TTC549 (cell line): ENCODE measurements at regions not wholly inside any gene's neighbourhood (a gene's known extent, or its start where the extent isn't known, plus 50 kb on each side); places are given as distances from the start of the nearest gene placed in this dataset.
A peak's percentile ranks its signal among the peaks of the same experiment; 100 is the strongest.

Source experiments
- FAIRE-seq: peaks from 2 replicates; lab custom pipeline; 2012; peaks lifted over from hg19 to GRCh38; lab: Jason Lieb, UNC

DNA sequence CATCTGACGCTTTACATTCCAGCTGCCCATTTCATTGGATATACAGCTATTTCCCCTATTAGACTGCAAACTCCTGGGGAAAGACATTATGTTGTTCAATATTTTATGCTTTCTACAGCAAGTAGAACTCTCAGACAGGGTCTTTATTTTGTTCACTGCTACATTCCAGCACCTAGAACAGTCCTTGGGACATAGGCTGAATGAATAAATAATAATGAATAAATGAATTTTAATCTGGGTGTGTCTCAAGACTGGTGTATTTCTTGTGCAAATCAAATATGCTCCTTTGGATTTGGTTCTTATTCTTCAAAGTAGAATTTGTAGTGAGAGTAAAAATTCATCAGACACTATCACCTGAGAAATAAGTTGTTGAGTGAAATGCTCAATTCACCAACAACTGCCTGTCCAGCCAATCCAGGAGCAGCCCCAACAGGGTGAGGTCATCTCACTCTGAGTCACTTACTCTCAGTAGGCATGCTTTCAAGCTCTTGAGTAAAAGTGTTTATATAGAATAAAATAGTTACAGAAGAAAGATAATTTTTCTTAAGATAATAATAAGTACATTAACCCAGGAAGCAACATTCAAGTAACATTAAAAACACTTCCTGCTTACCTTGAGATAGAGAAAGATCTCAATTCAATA is 287.5 kb upstream of the NPVF start:
- FAIRE-seq: no peak

DNA sequence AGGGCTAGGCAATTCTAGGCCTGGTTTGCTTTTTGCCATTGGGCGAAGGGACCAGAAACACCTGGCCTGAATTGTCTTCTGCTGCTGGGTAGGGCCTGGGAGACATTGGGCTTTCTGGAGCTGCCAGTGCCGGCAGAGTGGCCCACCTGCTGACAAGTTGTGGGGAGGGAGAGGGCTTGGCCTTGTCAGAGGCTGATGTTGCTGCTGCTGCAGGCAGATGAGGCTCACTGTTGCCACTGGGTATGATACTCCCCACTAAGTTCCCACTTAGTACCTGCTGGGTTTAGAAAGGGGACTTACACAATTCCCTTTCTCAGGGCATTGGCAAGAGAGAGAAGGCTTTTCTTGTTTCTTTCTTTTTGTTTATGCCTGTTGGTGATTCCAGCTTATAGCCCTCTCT is 289.6 kb upstream of the NPVF start:
- FAIRE-seq: no peak

DNA sequence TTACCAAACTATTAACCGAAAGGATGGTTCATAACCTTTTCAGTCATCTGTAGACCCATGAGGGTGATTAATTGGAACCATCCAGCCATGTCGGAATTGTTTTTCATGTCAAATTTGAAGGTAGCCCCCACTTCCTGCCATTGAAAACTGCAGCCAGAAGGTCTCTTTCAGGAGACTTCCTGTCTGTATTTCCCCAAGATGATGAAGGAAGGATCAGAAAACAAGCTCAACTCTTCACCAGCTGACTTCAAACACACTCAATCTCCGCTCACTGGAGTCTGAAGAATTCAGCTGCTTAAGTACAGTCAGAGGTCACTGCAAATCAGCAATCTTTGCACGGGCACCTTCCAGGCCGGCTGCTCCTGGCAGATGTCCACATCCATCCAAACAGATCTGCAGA is 291.7 kb upstream of the NPVF start:
- FAIRE-seq: no peak

DNA sequence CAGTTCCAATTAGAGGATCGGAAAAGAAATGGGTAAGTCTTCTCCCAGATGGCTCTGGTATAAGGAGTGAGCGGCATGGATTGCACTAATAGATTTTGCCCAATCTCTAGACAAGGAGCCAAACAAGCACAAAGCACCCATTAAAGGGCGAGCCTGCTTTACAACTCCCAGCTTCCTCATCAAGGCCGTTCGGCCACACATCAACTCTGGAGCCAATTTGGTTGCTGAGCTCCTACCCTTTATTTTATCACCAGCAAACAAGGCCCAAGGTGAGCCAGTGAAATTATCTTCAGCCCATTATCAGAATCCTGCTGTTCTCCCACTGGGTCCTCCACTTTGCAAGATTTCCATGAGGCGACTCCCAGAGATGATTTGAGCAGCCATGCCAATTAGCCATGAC is 292.2 kb upstream of the NPVF start:
- FAIRE-seq: no peak

DNA sequence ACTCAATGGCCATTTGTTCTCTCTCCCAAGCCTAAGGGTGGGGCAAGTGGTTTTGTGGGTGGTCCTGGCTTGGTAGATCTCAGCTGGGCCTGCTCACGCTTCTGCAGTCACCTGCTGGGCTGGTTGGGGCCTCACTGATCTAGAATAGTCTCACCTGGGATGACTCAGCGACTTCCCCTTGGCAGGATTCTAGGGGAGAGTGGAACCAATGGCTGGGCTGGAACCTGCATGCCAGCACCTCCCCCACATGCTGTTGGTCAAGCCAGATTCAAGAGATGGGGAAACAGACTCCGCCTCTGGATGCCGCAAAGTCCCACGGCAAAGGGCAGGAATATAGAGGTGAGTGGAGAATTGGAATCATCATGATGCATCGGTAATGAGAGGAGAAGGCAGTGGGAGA is 292.9 kb upstream of the NPVF start:
- FAIRE-seq: no peak

DNA sequence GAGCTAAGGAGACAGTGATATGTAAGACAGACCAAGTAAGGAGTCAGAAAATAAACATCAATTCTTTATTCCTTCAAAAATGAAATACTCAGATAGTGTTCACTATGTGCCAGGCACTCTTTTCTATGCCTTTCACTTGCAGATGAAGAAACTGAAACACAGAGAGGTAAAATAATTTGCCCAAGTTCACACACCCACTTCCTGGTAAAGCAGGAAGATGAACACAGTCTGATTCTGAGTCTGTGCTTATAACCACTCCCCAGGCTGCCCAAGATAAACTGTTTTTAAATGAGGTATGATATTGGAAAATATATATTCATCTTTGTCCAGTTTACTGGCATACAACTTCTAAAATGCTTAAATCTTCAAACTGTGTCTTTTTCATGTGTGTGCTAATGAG is 294.4 kb upstream of the NPVF start:
- no peak for FAIRE-seq

DNA sequence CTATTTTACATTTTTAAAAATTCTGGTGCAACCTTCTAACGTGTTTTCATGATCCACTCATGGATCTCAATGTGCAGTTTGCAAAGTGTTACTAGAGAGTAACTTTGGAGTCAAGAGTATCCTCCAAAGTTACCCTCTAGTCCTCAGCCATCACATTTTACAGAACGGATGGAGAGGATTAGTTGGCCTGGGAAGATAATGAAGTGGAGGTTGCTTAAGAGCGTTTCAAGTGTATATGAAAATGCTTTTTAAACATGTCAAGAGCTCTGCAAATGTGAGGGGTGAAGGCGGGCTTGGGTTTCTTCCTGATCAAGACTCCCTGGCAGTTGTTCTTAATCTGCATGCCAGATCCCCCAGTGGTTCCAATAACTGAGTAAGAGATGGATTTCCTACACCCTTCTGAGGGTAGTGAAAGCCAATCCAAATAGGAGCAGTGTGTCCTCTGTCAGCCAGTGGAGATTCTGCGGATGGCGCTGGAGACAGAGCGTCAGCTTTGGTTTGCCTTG is 299.4 kb upstream of the NPVF start:
- FAIRE-seq: no peak

DNA sequence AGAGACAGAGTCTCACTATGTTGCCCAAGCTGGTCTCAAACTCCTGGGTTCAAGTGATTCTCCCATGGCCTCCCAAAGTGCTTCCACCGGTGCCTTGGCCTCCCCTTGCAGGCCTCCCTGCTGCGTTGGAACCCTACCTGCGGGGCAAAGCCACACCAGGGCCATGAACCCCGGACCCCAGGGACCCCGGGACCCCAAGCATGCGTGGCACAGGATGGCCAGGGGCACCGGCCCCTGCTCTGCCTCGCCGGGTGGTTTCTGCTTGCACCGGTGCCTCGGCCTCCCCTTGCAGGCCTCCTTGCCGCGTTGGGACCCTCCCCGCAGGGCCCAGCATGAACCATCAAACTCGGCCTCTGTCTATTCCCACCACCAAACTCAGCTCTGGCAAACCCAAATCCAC is 301.0 kb upstream of the NPVF start:
- no peak for FAIRE-seq

DNA sequence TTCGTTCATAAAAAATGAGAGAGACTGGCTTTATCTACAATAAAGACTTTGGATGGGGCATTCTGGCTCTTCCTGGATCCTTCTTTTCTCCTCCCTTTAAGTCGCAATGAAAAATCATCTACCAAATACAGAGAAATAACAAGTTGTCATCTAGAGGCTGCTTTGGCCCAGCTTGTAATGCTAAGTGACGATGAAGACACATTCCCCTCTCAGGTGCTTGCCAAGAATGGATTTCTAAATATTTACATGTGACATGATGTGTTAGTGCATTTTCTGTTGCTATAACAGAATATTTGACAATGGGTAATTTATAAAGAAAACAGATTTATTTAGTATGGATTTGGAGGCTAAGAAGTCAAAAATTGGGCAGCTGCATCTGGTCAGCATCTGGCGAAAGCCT is 308.6 kb upstream of the NPVF start:
- FAIRE-seq: no peak

DNA sequence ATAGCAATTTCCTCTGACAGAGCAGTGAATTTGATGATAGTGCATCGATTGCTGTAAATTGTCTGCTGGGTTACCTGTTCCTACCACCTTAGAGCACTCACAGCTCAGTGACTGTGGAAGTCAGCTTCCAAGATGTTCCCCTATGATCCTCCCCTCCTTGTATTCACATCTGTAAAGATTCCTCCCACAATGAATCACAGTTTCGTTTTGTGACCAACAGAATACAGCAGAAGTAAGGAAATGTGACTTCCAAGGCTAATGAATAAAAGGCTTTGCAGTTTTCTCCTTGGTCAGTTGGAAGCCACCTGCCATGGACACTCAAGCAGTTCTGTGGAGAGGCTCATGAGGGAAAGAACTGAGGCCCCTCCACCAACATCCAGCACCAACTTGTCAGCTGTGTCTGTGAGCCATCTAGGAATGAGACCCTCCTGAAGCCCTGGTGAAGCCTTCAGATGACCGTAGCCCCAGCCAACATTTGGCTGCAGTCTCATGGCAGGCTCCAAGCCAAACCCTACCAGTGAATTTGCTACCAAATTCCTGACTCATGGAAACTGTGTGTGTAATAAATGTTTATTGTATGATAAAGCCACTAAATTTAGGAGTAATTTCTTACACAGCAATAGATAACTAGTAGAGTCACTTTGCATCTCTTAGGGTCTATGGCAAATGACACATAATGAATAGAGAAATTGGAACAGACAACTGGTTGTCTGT is 309.5 kb upstream of the NPVF start:
- FAIRE-seq: no peak

DNA sequence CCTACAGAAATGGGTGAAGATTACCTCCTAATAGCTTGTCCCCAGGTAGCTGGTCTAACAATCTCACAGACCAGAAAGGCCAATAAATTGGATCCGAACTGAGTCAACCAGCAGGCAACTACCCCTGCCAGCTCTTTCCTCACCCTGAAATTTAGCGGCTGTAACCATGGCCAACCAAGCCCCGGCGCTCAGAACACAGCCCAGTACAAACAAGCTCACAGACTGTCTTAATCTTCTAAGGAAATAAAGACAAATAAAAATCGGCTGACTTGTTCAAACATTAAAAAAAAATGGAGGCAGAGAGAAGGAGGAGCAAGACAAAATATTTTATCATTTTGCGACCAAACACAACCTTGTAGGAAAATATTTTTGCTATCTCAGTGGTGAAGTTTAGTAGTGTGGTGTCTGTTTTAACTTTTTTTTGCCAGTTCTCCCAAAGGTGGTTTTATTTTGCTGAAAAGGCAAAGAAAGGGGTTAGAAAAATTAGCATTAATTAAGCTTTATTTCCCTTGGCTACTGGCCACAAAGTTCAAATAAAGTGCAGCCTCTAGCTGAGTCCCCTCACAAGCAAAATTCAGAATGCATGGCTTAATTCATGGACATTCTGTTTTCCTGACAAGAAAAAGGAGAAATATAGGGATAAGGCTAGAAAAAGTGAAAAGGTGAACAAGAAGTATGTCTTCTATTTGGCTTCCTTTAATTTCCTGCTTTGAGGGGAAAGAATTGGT is 313.0 kb upstream of the NPVF start:
- no peak for FAIRE-seq

DNA sequence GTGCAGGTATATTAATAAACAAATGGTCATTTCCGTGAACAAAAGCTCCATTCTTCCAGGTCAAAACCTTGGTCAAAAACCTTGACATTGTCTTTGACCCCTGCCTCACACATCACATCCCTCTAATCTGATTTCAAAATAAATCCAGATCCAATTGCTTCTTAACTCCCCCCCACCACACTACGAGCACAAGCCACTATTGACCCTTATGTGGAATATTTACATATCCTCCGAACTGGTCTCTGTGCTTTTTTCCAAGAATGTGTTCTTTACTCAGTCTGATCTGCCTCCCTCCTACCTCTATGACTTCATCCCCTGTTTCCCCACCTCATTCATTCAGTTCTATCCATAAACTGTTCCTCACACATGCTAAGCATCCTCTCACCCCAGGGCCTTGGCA is 313.6 kb upstream of the NPVF start:
- no peak for FAIRE-seq

DNA sequence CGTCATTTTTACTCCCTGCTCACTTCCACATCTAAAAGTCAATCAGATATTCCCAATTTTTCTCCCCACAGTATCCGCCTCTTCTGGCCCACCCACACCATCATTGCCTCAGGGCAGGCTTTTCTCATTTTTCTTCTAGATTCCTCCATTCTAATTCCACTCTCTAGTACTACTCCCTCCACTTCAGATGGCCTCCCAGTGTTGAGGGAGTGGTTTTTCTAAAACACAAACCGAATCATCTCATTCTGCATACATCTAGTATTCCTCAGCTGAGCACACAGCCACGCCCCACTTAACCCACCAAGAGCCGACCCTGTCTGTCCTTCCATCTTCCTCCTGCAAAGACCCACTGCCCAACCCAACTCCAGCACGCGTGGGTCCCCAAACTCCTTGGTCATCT is 314.9 kb upstream of the NPVF start:
- no peak for FAIRE-seq

DNA sequence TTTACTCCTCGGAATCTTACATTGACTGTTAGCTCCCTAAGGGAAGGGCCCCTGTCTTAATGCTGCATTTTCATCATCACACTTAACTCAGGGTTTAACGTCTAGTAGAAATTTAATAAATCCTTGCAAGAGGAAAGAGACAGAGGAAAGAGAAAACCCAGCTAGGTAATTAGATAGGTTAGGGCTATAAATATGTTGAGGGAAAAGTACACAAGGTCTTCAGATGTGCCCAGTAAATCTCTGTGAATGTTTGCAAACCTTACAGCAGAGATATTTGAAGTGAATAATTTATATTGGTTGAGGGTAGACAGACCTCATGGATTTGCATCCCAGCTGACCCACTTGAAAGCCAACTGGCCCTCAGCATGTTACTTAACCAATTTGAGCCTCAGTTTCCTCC is 315.5 kb upstream of the NPVF start:
- FAIRE-seq: no peak

DNA sequence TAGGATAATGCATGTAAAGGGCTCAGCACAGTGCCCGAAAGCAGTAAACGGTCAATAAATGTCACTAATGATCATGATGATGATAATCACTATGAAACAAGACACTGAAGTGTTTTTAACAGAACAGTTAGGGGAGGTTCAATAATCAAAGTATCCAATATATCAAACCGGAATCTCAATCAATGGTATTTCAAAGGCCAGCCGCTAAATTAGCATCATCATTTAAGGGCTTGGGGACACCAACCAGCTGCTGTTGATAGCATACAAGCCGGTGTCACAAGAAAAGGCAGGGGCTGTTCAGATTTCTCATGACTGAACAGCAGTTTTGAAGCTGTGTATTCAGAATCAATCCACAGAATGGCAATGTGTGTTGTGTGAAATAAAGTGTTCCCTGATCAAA is 316.0 kb upstream of the NPVF start:
- no peak for FAIRE-seq

DNA sequence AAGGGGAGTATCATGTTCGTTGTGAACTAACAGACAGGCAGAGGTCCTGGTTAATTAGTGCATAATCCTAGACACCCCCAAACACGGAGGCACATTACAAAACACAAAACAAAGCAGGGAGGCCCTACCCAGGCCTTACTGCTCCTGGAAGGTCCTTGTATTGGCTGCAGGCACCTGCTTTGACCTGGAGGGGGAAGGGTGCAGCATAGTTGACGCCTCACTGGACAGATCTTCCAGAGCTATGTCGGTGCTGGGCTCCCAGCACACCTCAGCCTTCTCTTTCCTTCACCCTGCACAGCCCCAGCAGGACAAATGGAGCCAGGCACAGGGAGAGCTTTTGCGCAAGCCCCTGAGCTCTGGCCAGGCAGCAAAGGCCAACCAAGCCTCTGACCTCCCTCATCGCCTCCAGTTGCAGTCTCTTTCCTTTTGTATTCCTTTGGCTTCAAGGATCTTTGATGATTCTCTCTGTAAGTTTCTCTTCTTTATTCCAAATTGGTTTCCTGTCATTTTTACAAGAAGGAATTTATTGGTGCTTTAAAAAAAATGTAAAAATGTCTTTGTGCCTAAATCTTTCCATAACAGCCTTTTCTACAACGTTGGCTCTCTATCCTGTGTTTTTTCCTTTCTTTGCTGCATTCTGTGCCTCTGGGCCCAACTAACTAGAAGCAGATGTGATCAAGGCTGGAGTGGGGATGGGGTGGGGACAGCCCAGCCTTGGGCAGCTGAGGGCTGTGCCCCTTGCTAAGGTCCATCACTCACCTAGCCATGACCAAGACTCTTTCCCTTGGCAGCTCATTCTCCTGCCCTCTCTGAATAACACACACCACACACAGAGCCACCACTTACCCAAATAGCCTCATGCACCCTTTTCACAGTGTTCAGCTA is 317.1 kb upstream of the NPVF start:
- FAIRE-seq: no peak

DNA sequence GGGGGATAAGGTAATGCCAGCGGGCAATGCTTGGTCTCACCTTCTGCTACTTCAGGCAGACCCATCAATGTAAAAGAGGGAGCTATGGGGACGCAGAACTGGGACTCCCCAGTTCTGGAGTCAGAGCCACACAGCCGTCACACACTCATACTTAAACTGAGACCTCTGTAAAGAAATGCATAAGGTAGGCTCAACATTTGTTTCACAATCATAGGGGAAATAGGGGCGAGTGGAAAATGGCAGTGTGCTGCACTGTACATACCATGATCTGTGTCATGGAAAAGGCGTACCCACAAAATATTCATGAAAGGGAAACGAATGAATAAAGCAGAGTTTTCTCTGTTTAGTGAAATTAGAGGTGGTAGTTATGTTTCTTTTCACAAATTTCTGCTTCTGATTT is 318.0 kb upstream of the NPVF start:
- no peak for FAIRE-seq

DNA sequence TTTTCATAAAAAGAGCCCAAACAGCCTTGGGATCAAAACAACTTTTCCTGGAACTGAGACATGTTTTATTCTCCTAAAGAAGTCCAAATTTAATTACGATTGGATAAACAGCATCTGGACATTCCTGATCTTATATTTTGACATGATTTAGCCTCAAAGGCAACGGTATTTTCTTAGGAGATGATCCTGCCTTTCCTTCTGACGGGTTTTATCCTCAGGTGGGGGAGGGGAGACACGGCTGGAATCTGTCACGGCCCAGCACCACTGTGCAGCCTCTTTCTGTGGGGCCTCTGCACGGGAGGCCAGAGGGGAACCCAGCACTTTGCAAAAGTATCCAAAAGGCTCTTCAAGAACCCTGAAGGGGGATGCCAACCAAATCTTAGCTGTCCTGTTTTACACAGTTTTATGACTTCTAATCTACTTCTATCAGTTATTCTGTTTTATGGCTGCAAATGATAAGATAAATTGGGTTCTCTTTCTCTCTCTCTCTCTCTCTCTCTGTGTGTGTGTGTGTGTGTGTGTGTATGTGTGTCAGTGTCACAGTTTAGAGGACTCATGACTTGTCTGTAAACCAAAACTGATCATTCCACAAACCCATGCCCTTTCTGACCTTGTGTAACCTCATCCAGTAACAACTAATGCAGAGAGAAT is 321.1 kb upstream of the NPVF start:
- peak; percentile 7 for FAIRE-seq

DNA sequence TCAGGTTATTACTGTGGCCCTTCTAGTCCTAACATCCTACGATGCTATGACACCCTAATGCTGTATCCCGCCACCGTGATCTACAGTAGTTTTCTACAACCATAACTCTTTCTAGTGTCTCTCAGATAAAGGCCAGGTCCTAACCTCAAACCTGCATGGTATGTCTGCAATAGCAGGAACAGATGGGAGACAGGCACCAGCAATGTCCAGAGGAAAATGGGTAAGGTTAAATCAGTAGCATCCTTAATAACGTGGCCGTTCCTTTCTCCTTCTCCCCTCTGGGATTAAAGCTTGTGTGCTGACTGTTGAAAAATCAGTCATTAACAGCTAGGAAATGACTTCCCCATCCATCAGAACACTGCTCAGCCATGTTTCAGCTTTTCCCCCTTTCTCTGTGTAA is 321.9 kb upstream of the NPVF start:
- no peak for FAIRE-seq

DNA sequence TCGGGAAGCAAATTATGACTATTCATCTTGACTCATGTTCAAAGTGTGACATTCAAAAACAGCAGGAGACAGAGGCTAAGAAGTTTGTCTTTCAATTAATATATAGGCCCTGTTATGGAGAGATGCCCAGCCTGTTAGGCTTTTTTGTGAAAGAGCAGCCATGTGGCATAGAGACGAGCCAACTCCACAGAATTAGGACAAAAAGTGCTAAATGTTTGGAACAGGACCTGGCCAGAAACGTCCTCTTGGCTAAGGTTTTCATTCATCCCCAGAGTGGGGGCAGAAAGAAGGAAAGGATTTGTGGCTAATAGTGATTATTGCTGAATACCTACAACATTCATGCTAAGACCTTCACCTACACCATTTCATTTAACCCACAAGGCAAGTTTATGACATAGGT is 324.7 kb upstream of the NPVF start:
- FAIRE-seq: no peak

DNA sequence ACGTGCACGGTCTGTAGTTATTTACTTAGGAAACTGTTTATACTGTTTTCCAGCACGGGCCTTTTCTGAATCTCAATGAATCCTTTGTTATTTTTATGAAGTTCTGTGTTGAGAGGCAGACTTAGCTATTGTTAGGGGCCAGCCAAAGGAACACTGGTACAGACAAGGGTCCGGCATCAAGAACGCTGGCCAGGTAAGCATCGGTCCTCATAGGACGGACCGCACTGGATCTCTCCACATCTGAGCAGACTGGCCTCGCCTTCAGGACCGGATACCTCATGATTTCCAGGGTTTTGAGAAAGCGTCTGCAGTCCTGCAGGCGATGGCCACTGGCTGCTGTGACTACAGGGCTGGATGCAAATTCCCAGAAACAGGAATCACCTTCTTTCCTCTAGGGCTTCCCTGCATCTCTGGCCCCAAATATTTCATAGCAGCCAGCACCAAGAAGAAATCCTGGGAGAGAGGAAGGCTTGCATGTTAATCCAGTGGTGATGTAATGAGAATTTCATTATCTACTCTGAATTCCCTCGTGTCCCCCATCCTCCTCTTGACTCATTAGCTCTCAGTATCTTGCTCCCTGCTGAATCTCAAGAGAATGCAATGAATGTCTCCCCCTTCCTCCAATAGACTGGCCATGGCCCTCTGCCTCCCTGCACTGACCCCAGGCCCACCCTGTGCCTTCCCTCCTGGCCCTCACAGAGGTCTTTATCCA is 325.4 kb upstream of the NPVF start:
- no peak for FAIRE-seq
